Kidney (tissue), 13 donors: ENCODE measurements at regions not wholly inside any gene's neighbourhood (a gene's known extent, or its start where the extent isn't known, plus 50 kb on each side); places are given as distances from the start of the nearest gene placed in this dataset.

Experiments
- DNase-seq, 5 donors: peaks; one replicate each; pipeline ENCODE4 v3.0.0-alpha.2; 2013 to 2020
- FAIRE-seq: peaks from 2 replicates; lab custom pipeline; 2012; peaks lifted over from hg19 to GRCh38; lab: Jason Lieb, UNC
- H3K27ac ChIP-seq, 2 donors: one replicate each; pipeline ENCODE4 v1.7.0; 2013; ENCODE audit warnings: low read depth in 2 of 2, low read length in 2 of 2, inconsistent platforms in 1 of 2
- H3K27me3 ChIP-seq: one replicate; pipeline ENCODE4 v1.7.1; 2013; ENCODE audit warnings: low read length, inconsistent platforms; ENCODE audit not compliant: control insufficient read depth, insufficient read depth
- H3K36me3 ChIP-seq, 3 donors: one replicate each; pipeline versions ENCODE4 v1.7.0 to v1.7.1; 2013; ENCODE audit warnings: low read length in 3 of 3, control low read depth in 1 of 3, inconsistent platforms in 1 of 3; ENCODE audit not compliant: insufficient read depth in 3 of 3, control insufficient read depth in 2 of 3
- H3K4me1 ChIP-seq, 3 donors: one replicate each; pipeline versions ENCODE4 v1.7.0 to v1.7.1; 2013; ENCODE audit warnings: low read length in 3 of 3, inconsistent platforms in 1 of 3, low read depth in 1 of 3; ENCODE audit not compliant: control insufficient read depth in 2 of 3, insufficient read depth in 2 of 3
- H3K4me3 ChIP-seq, 3 donors: one replicate each; pipeline versions ENCODE4 v1.7.0 to v1.8.1; 2013; ENCODE audit warnings: low read length in 3 of 3, control low read depth in 1 of 3, inconsistent platforms in 1 of 3
- H3K9ac ChIP-seq, 3 donors: one replicate each; pipeline versions ENCODE4 v1.7.0 to v1.7.1; 2013; ENCODE audit warnings: low read length in 3 of 3, control low read depth in 1 of 3, inconsistent platforms in 1 of 3
- H3K9me3 ChIP-seq, 3 donors: one replicate each; pipeline versions ENCODE4 v1.7.0 to v1.7.1; 2013; ENCODE audit warnings: low read length in 3 of 3, control low read depth in 1 of 3, inconsistent platforms in 1 of 3; ENCODE audit not compliant: control insufficient read depth in 2 of 3, insufficient read depth in 1 of 3
- CTCF ChIP-seq: IDR thresholded peaks from 3 replicates; pipeline ENCODE4 v1.5.1; 2012; ENCODE audit warnings: mild to moderate bottlenecking, moderate library complexity, borderline replicate concordance; ENCODE audit not compliant: insufficient read depth; ENCODE audit errors: extremely low read depth
- intact Hi-C: fragments of 100-400 bp; cut with DNase I; formaldehyde crosslinking; loops from one replicate; pipeline ENCODE4 v1.11.1; 2022
- donor health status: control.
- donor health status: control.
- donor health status: control.
- donor health status: control.
- donor health status: control.
- donor health status: DM: yes; HTN: yes; CAD: no.
- donor health status: Normal renal cell carcinoma (clear cell type).

- Histone ChIP-seq H3K9me3 (no peaks in the 10 kb centered on the region), H3K27me3 (no peaks in the 10 kb centered on the region), H3K9ac (no peak overlapping the region), H3K27ac (no peak overlapping the region), H3K36me3 (no peaks in the 10 kb centered on the region), H3K4me3 (no peak overlapping the region), H3K4me1 (no peaks in the 10 kb centered on the region)
- no peak for TF ChIP-seq CTCF
- intact Hi-C loops, result no loop called here
- FAIRE-seq (no peak), DNase-seq (no peak)
Measured at GRCh38 chr5:135218790-135219568, 180.1 kb downstream of the MACROH2A1 start.

GRCh38 chr5:135218486-135218755 is 180.6 kb downstream of the MACROH2A1 start:
- H3K9ac ChIP-seq, result no peak overlapping the region
- intact Hi-C loops, result no loop called here
- H3K4me1 ChIP-seq, result no peaks in the 10 kb centered on the region
- H3K27ac ChIP-seq, result no peak overlapping the region
- H3K4me3 ChIP-seq, result no peak overlapping the region
- no peaks in the 10 kb centered on the region for H3K36me3 ChIP-seq
- no peaks in the 10 kb centered on the region for H3K27me3 ChIP-seq
- no peak for FAIRE-seq
- DNase-seq, result peak in 2 of 5 donors; percentile 3 to 34
- no peak for TF ChIP-seq CTCF
- no peaks in the 10 kb centered on the region for H3K9me3 ChIP-seq

GRCh38 chr5:135217669-135218485 is 181.2 kb downstream of the MACROH2A1 start:
- no peaks in the 10 kb centered on the region for H3K9me3 ChIP-seq
- no peaks in the 10 kb centered on the region for H3K36me3 ChIP-seq
- intact Hi-C loops, result no loop called here
- no peaks in the 10 kb centered on the region for H3K4me1 ChIP-seq
- no peak overlapping the region for H3K4me3 ChIP-seq
- H3K9ac ChIP-seq, result no peak overlapping the region
- H3K27ac ChIP-seq, result no peak overlapping the region
- no peaks in the 10 kb centered on the region for H3K27me3 ChIP-seq
- DNase-seq (peak in 2 of 5 donors; percentile 23 to 42), FAIRE-seq (no peak)
- no peak for TF ChIP-seq CTCF
